ENCODE measurements at regions not wholly inside any gene's neighbourhood (a gene's known extent, or its start where the extent isn't known, plus 50 kb on each side); places are given as distances from the start of the nearest gene placed in this dataset.

GRCh38 chr6:9346923-9347322, 911.6 kb upstream of the SLC35B3 start:
- Histone ChIP-seq H3K27ac (ENCODE audit: low read depth, low read length) (no peak overlapping the region), H3K4me3 (ENCODE audit: low read depth, low read length) (no peak overlapping the region), H3K9me3 (ENCODE audit: control insufficient read depth, insufficient read depth, low read length) (no peaks in the 10 kb centered on the region), H3K27me3 (ENCODE audit: control insufficient read depth, insufficient read depth, low read length) (no peaks in the 10 kb centered on the region)
- POLR2A ChIA-PET: no interaction called here
- CTCF ChIA-PET: no interaction called here
- DNase-seq (ENCODE audit: low read depth, low spot score): no peak
- no peak for TF ChIP-seq CTCF (IDR thresholded peaks at IDR 0.05; ENCODE audit: low read depth, low read length)

GRCh38 chr6:9335431-9335830, 900.1 kb upstream of the SLC35B3 start:
- no peak overlapping the region for H3K4me3 ChIP-seq (ENCODE audit: low read depth, low read length)
- no peak overlapping the region for H3K27ac ChIP-seq (ENCODE audit: low read depth, low read length)
- no peaks in the 10 kb centered on the region; the same call in 1 of the 2 replicates for H3K9me3 ChIP-seq (ENCODE audit: control insufficient read depth, insufficient read depth, low read length)
- no peaks in the 10 kb centered on the region for H3K27me3 ChIP-seq (ENCODE audit: control insufficient read depth, insufficient read depth, low read length)
- no peak for DNase-seq (ENCODE audit: low read depth, low spot score)
- CTCF ChIA-PET: no interaction called here
- POLR2A ChIA-PET: no interaction called here
- TF ChIP-seq CTCF (IDR thresholded peaks at IDR 0.05; ENCODE audit: low read depth, low read length): no peak

GRCh38 chr6:9334979-9335378, 899.6 kb upstream of the SLC35B3 start:
- no peaks in the 10 kb centered on the region for H3K27me3 ChIP-seq (ENCODE audit: control insufficient read depth, insufficient read depth, low read length)
- ChIA-PET POLR2A (no interaction called here), CTCF (no interaction called here)
- no peaks in the 10 kb centered on the region; the same call in 1 of the 2 replicates for H3K9me3 ChIP-seq (ENCODE audit: control insufficient read depth, insufficient read depth, low read length)
- no peak overlapping the region for H3K27ac ChIP-seq (ENCODE audit: low read depth, low read length)
- no peak for DNase-seq (ENCODE audit: low read depth, low spot score)
- no peak overlapping the region for H3K4me3 ChIP-seq (ENCODE audit: low read depth, low read length)
- no peak for TF ChIP-seq CTCF (IDR thresholded peaks at IDR 0.05; ENCODE audit: low read depth, low read length)

- no peak for TF ChIP-seq CTCF (IDR thresholded peaks at IDR 0.05; ENCODE audit: low read depth, low read length)
- Histone ChIP-seq H3K27ac (ENCODE audit: low read depth, low read length) (no peak overlapping the region), H3K9me3 (ENCODE audit: control insufficient read depth, insufficient read depth, low read length) (no peaks in the 10 kb centered on the region; the same call in 1 of the 2 replicates), H3K27me3 (ENCODE audit: control insufficient read depth, insufficient read depth, low read length) (no peaks in the 10 kb centered on the region), H3K4me3 (ENCODE audit: low read depth, low read length) (no peak overlapping the region)
- ChIA-PET POLR2A (no interaction called here), CTCF (no interaction called here)
- no peak for DNase-seq (ENCODE audit: low read depth, low spot score)
Measured at GRCh38 chr6:9332241-9332780, 897.0 kb upstream of the SLC35B3 start.

- H3K27me3 ChIP-seq (ENCODE audit: control insufficient read depth, insufficient read depth, low read length): no peaks in the 10 kb centered on the region
- ChIA-PET POLR2A (no interaction called here), CTCF (no interaction called here)
- DNase-seq (ENCODE audit: low read depth, low spot score): no peak
- H3K27ac ChIP-seq (ENCODE audit: low read depth, low read length): no peak overlapping the region
- H3K9me3 ChIP-seq (ENCODE audit: control insufficient read depth, insufficient read depth, low read length): no peaks in the 10 kb centered on the region
- no peak for TF ChIP-seq CTCF (IDR thresholded peaks at IDR 0.05; ENCODE audit: low read depth, low read length)
- H3K4me3 ChIP-seq (ENCODE audit: low read depth, low read length): no peak overlapping the region
Measured at GRCh38 chr6:9316831-9317230, 881.5 kb upstream of the SLC35B3 start.
